ENCODE measurements at regions not wholly inside any gene's neighbourhood (a gene's known extent, or its start where the extent isn't known, plus 50 kb on each side); places are given as distances from the start of the nearest gene placed in this dataset.

GRCh38 chr2:48145845-48146452 lies 168.5 kb upstream of the FOXN2 start:
- Histone ChIP-seq H3K36me3 (ENCODE audit: control insufficient read depth in 2 of 2, insufficient read depth in 2 of 2, low read length in 2 of 2) (no peaks in the 10 kb centered on the region), H3K27ac (ENCODE audit: low read depth in 2 of 2, low read length in 2 of 2) (no peak overlapping the region), H3K4me3 (ENCODE audit: low read length in 2 of 2) (no peak overlapping the region)

GRCh38 chr2:48146552-48146951 lies 167.9 kb upstream of the FOXN2 start:
- no peaks in the 10 kb centered on the region for H3K27me3 ChIP-seq (ENCODE audit: control insufficient read depth in 2 of 2, insufficient read depth in 2 of 2, low read length in 2 of 2)
- no peak overlapping the region for H3K9ac ChIP-seq (ENCODE audit: low read depth in 1 of 2, low read length in 2 of 2)
- no peaks in the 10 kb centered on the region for H3K9me3 ChIP-seq (ENCODE audit: control insufficient read depth in 2 of 2, low read length in 2 of 2)
- no peak overlapping the region for H3K4me3 ChIP-seq (ENCODE audit: low read length in 2 of 2)
- H3K27ac ChIP-seq (ENCODE audit: low read depth in 2 of 2, low read length in 2 of 2) = no peak overlapping the region
- H3K36me3 ChIP-seq (ENCODE audit: control insufficient read depth in 2 of 2, insufficient read depth in 2 of 2, low read length in 2 of 2) = no peaks in the 10 kb centered on the region
- no peaks in the 10 kb centered on the region for H3K4me1 ChIP-seq (ENCODE audit: control insufficient read depth in 2 of 2, insufficient read depth in 2 of 2, low read length in 2 of 2)

More at GRCh38 chr2:48145845-48146452, 168.5 kb upstream of the FOXN2 start:
- Histone ChIP-seq H3K9me3 (ENCODE audit: control insufficient read depth in 2 of 2, low read length in 2 of 2) (no peaks in the 10 kb centered on the region), H3K4me1 (ENCODE audit: control insufficient read depth in 2 of 2, insufficient read depth in 2 of 2, low read length in 2 of 2) (no peaks in the 10 kb centered on the region), H3K9ac (ENCODE audit: low read depth in 1 of 2, low read length in 2 of 2) (no peak overlapping the region), H3K27me3 (ENCODE audit: control insufficient read depth in 2 of 2, insufficient read depth in 2 of 2, low read length in 2 of 2) (no peaks in the 10 kb centered on the region)

GRCh38 chr2:48147719-48148118 lies 166.8 kb upstream of the FOXN2 start:
- no peaks in the 10 kb centered on the region for H3K36me3 ChIP-seq (ENCODE audit: control insufficient read depth in 2 of 2, insufficient read depth in 2 of 2, low read length in 2 of 2)
- H3K4me1 ChIP-seq (ENCODE audit: control insufficient read depth in 2 of 2, insufficient read depth in 2 of 2, low read length in 2 of 2) = no peaks in the 10 kb centered on the region
- H3K27me3 ChIP-seq (ENCODE audit: control insufficient read depth in 2 of 2, insufficient read depth in 2 of 2, low read length in 2 of 2) = no peaks in the 10 kb centered on the region
- no peak overlapping the region for H3K4me3 ChIP-seq (ENCODE audit: low read length in 2 of 2)
- H3K27ac ChIP-seq (ENCODE audit: low read depth in 2 of 2, low read length in 2 of 2) = no peak overlapping the region
- H3K9me3 ChIP-seq (ENCODE audit: control insufficient read depth in 2 of 2, low read length in 2 of 2) = no peaks in the 10 kb centered on the region
- no peak overlapping the region for H3K9ac ChIP-seq (ENCODE audit: low read depth in 1 of 2, low read length in 2 of 2)

GRCh38 chr2:48148841-48149430 lies 165.5 kb upstream of the FOXN2 start:
- Histone ChIP-seq H3K4me1 (ENCODE audit: control insufficient read depth in 2 of 2, insufficient read depth in 2 of 2, low read length in 2 of 2) (no peaks in the 10 kb centered on the region), H3K9ac (ENCODE audit: low read depth in 1 of 2, low read length in 2 of 2) (no peak overlapping the region), H3K27ac (ENCODE audit: low read depth in 2 of 2, low read length in 2 of 2) (no peak overlapping the region), H3K36me3 (ENCODE audit: control insufficient read depth in 2 of 2, insufficient read depth in 2 of 2, low read length in 2 of 2) (no peaks in the 10 kb centered on the region), H3K9me3 (ENCODE audit: control insufficient read depth in 2 of 2, low read length in 2 of 2) (no peaks in the 10 kb centered on the region), H3K27me3 (ENCODE audit: control insufficient read depth in 2 of 2, insufficient read depth in 2 of 2, low read length in 2 of 2) (no peaks in the 10 kb centered on the region), H3K4me3 (ENCODE audit: low read length in 2 of 2) (no peak overlapping the region)

- no peaks in the 10 kb centered on the region for H3K4me1 ChIP-seq (ENCODE audit: control insufficient read depth in 2 of 2, insufficient read depth in 2 of 2, low read length in 2 of 2)
- no peaks in the 10 kb centered on the region for H3K27me3 ChIP-seq (ENCODE audit: control insufficient read depth in 2 of 2, insufficient read depth in 2 of 2, low read length in 2 of 2)
- H3K27ac ChIP-seq (ENCODE audit: low read depth in 2 of 2, low read length in 2 of 2) = no peak overlapping the region
- H3K9ac ChIP-seq (ENCODE audit: low read depth in 1 of 2, low read length in 2 of 2) = no peak overlapping the region
- no peaks in the 10 kb centered on the region for H3K36me3 ChIP-seq (ENCODE audit: control insufficient read depth in 2 of 2, insufficient read depth in 2 of 2, low read length in 2 of 2)
- peaks cover 0 to 3% of the 10 kb centered on the region in 2 donors for H3K9me3 ChIP-seq (ENCODE audit: control insufficient read depth in 2 of 2, low read length in 2 of 2)
- H3K4me3 ChIP-seq (ENCODE audit: low read length in 2 of 2) = no peak overlapping the region
Observed at GRCh38 chr2:48157150-48157549, 157.3 kb upstream of the FOXN2 start.

GRCh38 chr2:48161628-48162027 lies 152.9 kb upstream of the FOXN2 start:
- Histone ChIP-seq H3K4me1 (ENCODE audit: control insufficient read depth in 2 of 2, insufficient read depth in 2 of 2, low read length in 2 of 2) (no peaks in the 10 kb centered on the region), H3K9ac (ENCODE audit: low read depth in 1 of 2, low read length in 2 of 2) (no peak overlapping the region), H3K4me3 (ENCODE audit: low read length in 2 of 2) (no peak overlapping the region), H3K9me3 (ENCODE audit: control insufficient read depth in 2 of 2, low read length in 2 of 2) (no peaks in the 10 kb centered on the region), H3K36me3 (ENCODE audit: control insufficient read depth in 2 of 2, insufficient read depth in 2 of 2, low read length in 2 of 2) (no peaks in the 10 kb centered on the region), H3K27me3 (ENCODE audit: control insufficient read depth in 2 of 2, insufficient read depth in 2 of 2, low read length in 2 of 2) (no peaks in the 10 kb centered on the region), H3K27ac (ENCODE audit: low read depth in 2 of 2, low read length in 2 of 2) (no peak overlapping the region)

GRCh38 chr2:48162742-48163141 lies 151.7 kb upstream of the FOXN2 start:
- H3K27ac ChIP-seq (ENCODE audit: low read depth in 2 of 2, low read length in 2 of 2) = no peak overlapping the region
- no peak overlapping the region for H3K9ac ChIP-seq (ENCODE audit: low read depth in 1 of 2, low read length in 2 of 2)
- H3K9me3 ChIP-seq (ENCODE audit: control insufficient read depth in 2 of 2, low read length in 2 of 2) = no peaks in the 10 kb centered on the region
- no peaks in the 10 kb centered on the region for H3K4me1 ChIP-seq (ENCODE audit: control insufficient read depth in 2 of 2, insufficient read depth in 2 of 2, low read length in 2 of 2)
- no peaks in the 10 kb centered on the region for H3K27me3 ChIP-seq (ENCODE audit: control insufficient read depth in 2 of 2, insufficient read depth in 2 of 2, low read length in 2 of 2)
- no peak overlapping the region for H3K4me3 ChIP-seq (ENCODE audit: low read length in 2 of 2)
- H3K36me3 ChIP-seq (ENCODE audit: control insufficient read depth in 2 of 2, insufficient read depth in 2 of 2, low read length in 2 of 2) = no peaks in the 10 kb centered on the region

GRCh38 chr2:48165070-48165753 lies 149.3 kb upstream of the FOXN2 start:
- no peaks in the 10 kb centered on the region for H3K4me1 ChIP-seq (ENCODE audit: control insufficient read depth in 2 of 2, insufficient read depth in 2 of 2, low read length in 2 of 2)
- no peaks in the 10 kb centered on the region for H3K36me3 ChIP-seq (ENCODE audit: control insufficient read depth in 2 of 2, insufficient read depth in 2 of 2, low read length in 2 of 2)
- H3K9me3 ChIP-seq (ENCODE audit: control insufficient read depth in 2 of 2, low read length in 2 of 2) = no peaks in the 10 kb centered on the region
- H3K27ac ChIP-seq (ENCODE audit: low read depth in 2 of 2, low read length in 2 of 2) = no peak overlapping the region
- H3K9ac ChIP-seq (ENCODE audit: low read depth in 1 of 2, low read length in 2 of 2) = no peak overlapping the region
- no peaks in the 10 kb centered on the region for H3K27me3 ChIP-seq (ENCODE audit: control insufficient read depth in 2 of 2, insufficient read depth in 2 of 2, low read length in 2 of 2)
- H3K4me3 ChIP-seq (ENCODE audit: low read length in 2 of 2) = no peak overlapping the region

GRCh38 chr2:48169141-48169592 lies 145.3 kb upstream of the FOXN2 start:
- H3K4me3 ChIP-seq (ENCODE audit: low read length in 2 of 2) = no peak overlapping the region
- no peak overlapping the region for H3K9ac ChIP-seq (ENCODE audit: low read depth in 1 of 2, low read length in 2 of 2)
- H3K36me3 ChIP-seq (ENCODE audit: control insufficient read depth in 2 of 2, insufficient read depth in 2 of 2, low read length in 2 of 2) = no peaks in the 10 kb centered on the region
- H3K27me3 ChIP-seq (ENCODE audit: control insufficient read depth in 2 of 2, insufficient read depth in 2 of 2, low read length in 2 of 2) = no peaks in the 10 kb centered on the region
- H3K9me3 ChIP-seq (ENCODE audit: control insufficient read depth in 2 of 2, low read length in 2 of 2) = no peaks in the 10 kb centered on the region
- no peaks in the 10 kb centered on the region for H3K4me1 ChIP-seq (ENCODE audit: control insufficient read depth in 2 of 2, insufficient read depth in 2 of 2, low read length in 2 of 2)
- no peak overlapping the region for H3K27ac ChIP-seq (ENCODE audit: low read depth in 2 of 2, low read length in 2 of 2)

- Histone ChIP-seq H3K4me3 (ENCODE audit: low read length in 2 of 2) (no peak overlapping the region), H3K4me1 (ENCODE audit: control insufficient read depth in 2 of 2, insufficient read depth in 2 of 2, low read length in 2 of 2) (no peaks in the 10 kb centered on the region), H3K9ac (ENCODE audit: low read depth in 1 of 2, low read length in 2 of 2) (no peak overlapping the region), H3K27me3 (ENCODE audit: control insufficient read depth in 2 of 2, insufficient read depth in 2 of 2, low read length in 2 of 2) (no peaks in the 10 kb centered on the region), H3K27ac (ENCODE audit: low read depth in 2 of 2, low read length in 2 of 2) (no peak overlapping the region), H3K36me3 (ENCODE audit: control insufficient read depth in 2 of 2, insufficient read depth in 2 of 2, low read length in 2 of 2) (no peaks in the 10 kb centered on the region), H3K9me3 (ENCODE audit: control insufficient read depth in 2 of 2, low read length in 2 of 2) (no peaks in the 10 kb centered on the region)
Observed at GRCh38 chr2:48170281-48170680, 144.2 kb upstream of the FOXN2 start.
